M059J (cell line): ENCODE measurements at regions not wholly inside any gene's neighbourhood (a gene's known extent, or its start where the extent isn't known, plus 50 kb on each side); places are given as distances from the start of the nearest gene placed in this dataset.
"Not testable (repeated sequence)": the region's sequence is repeated elsewhere in the genome, so short reads cannot be mapped to it uniquely, and the experiment has no call there.

Source experiments
- DNase-seq: peaks from one replicate; pipeline ENCODE4 v3.0.0-alpha.2; 2012; ENCODE audit warnings: low read depth

GRCh38 chr6:169014211-169015197 is 239.1 kb downstream of the THBS2 start:
- no peak for DNase-seq

- DNase-seq = no peak
Measured at GRCh38 chr6:169009628-169010027, 244.0 kb downstream of the THBS2 start.

- peak; percentile 66 for DNase-seq
Measured at GRCh38 chr6:169008641-169009257, 244.9 kb downstream of the THBS2 start.

- DNase-seq = no peak
Measured at GRCh38 chr6:169005166-169005565, 248.5 kb downstream of the THBS2 start.

- DNase-seq = peak; percentile 38
Measured at GRCh38 chr6:169000022-169000421, 253.6 kb downstream of the THBS2 start.

- DNase-seq = peak; percentile 83
Measured at GRCh38 chr6:168999392-168999791, 254.3 kb downstream of the THBS2 start.

- DNase-seq = no peak
Measured at GRCh38 chr6:168996356-168996625, 257.4 kb downstream of the THBS2 start.

- DNase-seq = peak; percentile 59
Measured at GRCh38 chr6:168995526-168996355, 257.9 kb downstream of the THBS2 start.

- peak; percentile 84 for DNase-seq
Measured at GRCh38 chr6:168994956-168995355, 258.7 kb downstream of the THBS2 start.

GRCh38 chr6:168992446-168993144 is 261.1 kb downstream of the THBS2 start:
- no peak for DNase-seq

- DNase-seq = not testable (repeated sequence)
Measured at GRCh38 chr6:168991695-168992094, 262.0 kb downstream of the THBS2 start.

- no peak for DNase-seq
Measured at GRCh38 chr6:168990019-168990751, 263.5 kb downstream of the THBS2 start.

- DNase-seq = no peak
Measured at GRCh38 chr6:168989421-168989820, 264.2 kb downstream of the THBS2 start.

GRCh38 chr6:168988801-168989200 is 264.8 kb downstream of the THBS2 start:
- DNase-seq = peak; percentile 29

- no peak for DNase-seq
Measured at GRCh38 chr6:168988280-168988679, 265.4 kb downstream of the THBS2 start.

GRCh38 chr6:168985705-168986104 is 267.9 kb downstream of the THBS2 start:
- peak; percentile 26 for DNase-seq

- no peak for DNase-seq
Measured at GRCh38 chr6:168983925-168984324, 269.7 kb downstream of the THBS2 start.

- DNase-seq = no peak
Measured at GRCh38 chr6:168981187-168981586, 272.5 kb downstream of the THBS2 start.

GRCh38 chr6:168979254-168979653 is 274.4 kb downstream of the THBS2 start:
- DNase-seq = no peak

- DNase-seq = no peak
Measured at GRCh38 chr6:168972128-168972527, 281.5 kb downstream of the THBS2 start.

GRCh38 chr6:168971549-168971948 is 282.1 kb downstream of the THBS2 start:
- DNase-seq = no peak
